ENCODE measurements at regions not wholly inside any gene's neighbourhood (a gene's known extent, or its start where the extent isn't known, plus 50 kb on each side); places are given as distances from the start of the nearest gene placed in this dataset.

DNA sequence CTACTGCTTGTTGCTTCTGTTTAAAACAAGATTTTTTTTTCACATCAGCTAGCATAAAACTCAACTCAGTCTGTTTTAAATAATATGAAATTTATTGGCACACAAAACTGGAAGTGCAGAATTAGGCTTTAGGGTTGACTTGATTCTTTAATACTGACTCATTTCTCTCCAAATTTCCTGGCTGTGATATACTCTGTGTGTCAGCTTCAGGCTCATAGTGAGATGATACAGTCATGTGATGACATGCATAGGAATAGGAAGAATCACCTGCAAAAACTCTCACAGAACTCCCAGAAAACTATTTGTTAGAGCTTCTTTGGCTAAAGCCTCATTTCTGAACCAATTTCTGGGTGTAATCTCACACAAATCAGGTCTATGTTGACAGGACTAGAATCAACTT is 1068.0 kb upstream of the EPHA7 start:
- no peak for TF ChIP-seq ZNF609 (CRISPR knock-in tag; IDR thresholded peaks at IDR 0.05; ENCODE audit: borderline replicate concordance)
- TF ChIP-seq ZNF382 (CRISPR knock-in tag; IDR thresholded peaks at IDR 0.05; ENCODE audit: borderline replicate concordance): no peak
- no peak for TF ChIP-seq EP300 (IDR thresholded peaks at IDR 0.05; ENCODE audit: low read depth in 2 of 2, low read length in 2 of 2)
- no peak for TF ChIP-seq EP300 (CRISPR knock-in tag; IDR thresholded peaks at IDR 0.05; ENCODE audit: borderline replicate concordance)
- no peak for TF ChIP-seq UBTF (CRISPR knock-in tag; IDR thresholded peaks at IDR 0.05)
- no peak for TF ChIP-seq TGIF2 (CRISPR knock-in tag; IDR thresholded peaks at IDR 0.05)
- no peak for TF ChIP-seq SMARCC2 (IDR thresholded peaks at IDR 0.05)

All from HepG2 (cell line).